Activated naive CD8-positive, alpha-beta T cell treated with anti-CD3 and anti-CD28 coated beads, Interleukin-2, amount 50 U/mL, for 24 hours (primary cell): ENCODE measurements at regions not wholly inside any gene's neighbourhood (a gene's known extent, or its start where the extent isn't known, plus 50 kb on each side); places are given as distances from the start of the nearest gene placed in this dataset.

ENCODE experiments used
- ATAC-seq: fragments of 150-1000 bp; cut with Tn5 transposase; one replicate; pipeline ENCODE4 v1.10.0; 2021
- DNase-seq: peaks from one replicate; pipeline ENCODE4 v3.0.0; 2021
- H3K27ac Mint-ChIP-seq: one replicate; pipeline ENCODE4 v1.8.0; 2021; ENCODE audit warnings: mild to moderate bottlenecking, mixed read lengths
- H3K27me3 Mint-ChIP-seq: one replicate; pipeline ENCODE4 v1.8.0; 2021; ENCODE audit warnings: mixed read lengths
- H3K36me3 Mint-ChIP-seq: one replicate; pipeline ENCODE4 v1.8.0; 2021; ENCODE audit warnings: low read depth, mixed read lengths
- H3K4me1 Mint-ChIP-seq: one replicate; pipeline ENCODE4 v1.8.0; 2021; ENCODE audit warnings: mixed read lengths
- H3K4me3 Mint-ChIP-seq: one replicate; pipeline ENCODE4 v1.8.0; 2021; ENCODE audit warnings: mild to moderate bottlenecking, moderate library complexity, mixed read lengths
- H3K9me3 Mint-ChIP-seq: one replicate; pipeline ENCODE4 v1.8.0; 2021; ENCODE audit warnings: mixed read lengths

- H3K4me1 Mint-ChIP-seq: no peaks in the 10 kb centered on the region
These were observed 180.1 kb upstream of the ESRRG start for GRCh38 chr1:216903382-216903740.

DNA sequence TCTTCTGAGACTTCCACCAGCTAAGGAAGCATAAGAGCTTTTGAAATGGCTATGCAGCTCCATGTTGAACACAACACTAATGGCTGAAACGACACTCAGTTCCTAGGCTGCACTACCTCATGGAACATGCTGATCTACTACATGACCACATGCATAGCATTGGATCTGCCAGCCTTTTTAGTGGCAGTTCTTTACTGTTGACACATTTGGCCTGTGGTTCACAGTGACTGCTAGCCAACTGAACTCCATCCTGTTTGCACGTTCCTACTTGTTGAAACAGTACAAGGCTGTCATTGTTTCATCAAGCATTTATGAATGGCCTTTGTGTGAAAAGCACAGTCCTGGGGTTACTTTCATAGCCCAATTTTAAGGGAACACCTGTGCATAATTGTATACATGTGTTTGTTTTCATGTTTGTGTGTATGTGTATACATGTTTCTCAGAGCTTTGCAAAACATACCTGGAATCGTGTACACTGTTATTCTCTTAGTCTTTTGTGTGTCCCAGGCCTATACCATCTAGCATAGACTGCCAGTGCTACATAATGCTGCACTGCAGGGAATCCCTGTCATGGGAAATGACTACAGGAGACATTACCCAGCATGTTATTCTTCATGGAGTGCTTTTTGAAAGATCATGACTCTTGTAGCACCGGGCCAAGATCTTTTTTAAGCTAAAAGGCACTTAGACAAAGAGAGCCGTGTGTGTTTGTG is 179.6 kb upstream of the ESRRG start:
- Mint-ChIP-seq H3K4me1 (no peaks in the 10 kb centered on the region), H3K4me3 (no peak overlapping the region), H3K36me3 (no peaks in the 10 kb centered on the region), H3K9me3 (peaks cover 6% of the 10 kb centered on the region), H3K27ac (no peak overlapping the region), H3K27me3 (no peaks in the 10 kb centered on the region)
- no peak for DNase-seq
- ATAC-seq: no peak

More at GRCh38 chr1:216903382-216903740, 180.1 kb upstream of the ESRRG start:
- ATAC-seq: no peak
- Mint-ChIP-seq H3K27ac (no peak overlapping the region), H3K9me3 (peaks cover 6% of the 10 kb centered on the region), H3K36me3 (no peaks in the 10 kb centered on the region), H3K27me3 (no peaks in the 10 kb centered on the region), H3K4me3 (no peak overlapping the region)
- no peak for DNase-seq

DNA sequence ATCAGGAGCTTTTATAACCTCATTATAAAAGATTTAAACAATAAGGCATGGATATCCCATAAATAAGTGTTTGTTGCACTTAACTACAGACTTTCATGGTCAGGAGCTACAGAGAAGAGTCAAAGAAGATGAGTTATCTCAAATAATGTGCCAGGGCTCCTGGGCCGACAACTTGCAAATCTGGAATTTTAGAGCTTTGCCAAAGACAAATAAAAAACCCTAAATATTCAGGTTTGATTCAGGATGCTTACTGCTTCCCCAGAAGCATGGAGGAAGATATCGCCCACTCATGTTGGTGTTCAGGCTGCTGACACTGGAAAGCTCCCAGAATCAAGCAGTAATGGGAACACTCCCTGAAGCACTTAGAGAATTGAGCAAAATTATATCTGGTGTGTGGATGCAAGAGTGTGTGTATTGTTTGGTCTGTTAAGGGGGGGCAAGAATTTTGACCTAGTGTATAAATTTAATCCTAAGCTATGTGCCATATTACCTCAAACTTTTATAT is 176.9 kb upstream of the ESRRG start:
- no peak for DNase-seq
- Mint-ChIP-seq H3K9me3 (peaks cover 10% of the 10 kb centered on the region), H3K27me3 (no peaks in the 10 kb centered on the region), H3K27ac (no peak overlapping the region), H3K4me3 (no peak overlapping the region), H3K36me3 (no peaks in the 10 kb centered on the region), H3K4me1 (no peaks in the 10 kb centered on the region)
- ATAC-seq: no peak

DNA sequence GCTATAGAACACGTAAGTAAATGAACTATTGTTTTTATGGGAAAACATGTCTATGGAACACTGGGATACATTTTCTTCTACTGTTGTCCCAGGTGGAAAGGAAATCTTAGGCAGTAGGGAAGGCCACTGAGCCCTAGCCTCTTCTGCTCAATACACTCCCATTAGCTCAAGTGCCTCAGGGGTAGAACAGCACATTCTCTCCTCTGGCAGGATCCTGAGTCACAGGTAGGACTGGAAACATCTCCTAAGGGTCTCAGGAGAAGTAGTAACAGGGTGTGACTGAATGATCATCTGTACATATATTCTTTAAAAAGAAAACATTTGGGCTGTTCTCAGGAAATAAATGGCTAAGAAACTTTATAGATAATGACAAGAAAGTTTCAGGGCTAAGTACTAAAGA is 175.6 kb upstream of the ESRRG start:
- no peak for DNase-seq
- Mint-ChIP-seq H3K36me3 (no peaks in the 10 kb centered on the region), H3K4me1 (no peaks in the 10 kb centered on the region), H3K27ac (no peak overlapping the region), H3K27me3 (no peaks in the 10 kb centered on the region), H3K9me3 (peaks cover 10% of the 10 kb centered on the region), H3K4me3 (no peak overlapping the region)
- ATAC-seq: no peak

DNA sequence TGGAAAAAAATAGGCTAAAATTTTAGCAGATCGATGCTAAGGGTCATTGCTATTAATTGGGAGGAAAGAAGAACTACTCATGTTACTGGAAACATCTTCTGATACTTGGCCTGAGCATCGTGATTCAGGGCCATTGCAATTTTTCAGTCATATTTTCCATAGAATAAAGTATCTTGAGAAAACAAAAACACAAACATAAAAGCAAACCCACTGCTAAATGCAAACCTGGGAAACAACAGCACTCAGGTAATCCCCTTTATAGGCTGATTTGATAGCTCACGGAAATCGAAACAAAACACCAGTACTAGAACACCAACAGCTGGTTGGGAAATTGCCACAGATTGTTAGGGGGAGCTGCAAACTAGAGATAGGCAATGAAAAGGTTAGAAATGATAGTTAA is 172.9 kb upstream of the ESRRG start:
- no peak for DNase-seq
- Mint-ChIP-seq H3K9me3 (peaks cover 14% of the 10 kb centered on the region), H3K27me3 (peaks cover 2% of the 10 kb centered on the region), H3K4me1 (no peaks in the 10 kb centered on the region), H3K4me3 (no peak overlapping the region), H3K36me3 (no peaks in the 10 kb centered on the region), H3K27ac (no peak overlapping the region)
- ATAC-seq: no peak

DNA sequence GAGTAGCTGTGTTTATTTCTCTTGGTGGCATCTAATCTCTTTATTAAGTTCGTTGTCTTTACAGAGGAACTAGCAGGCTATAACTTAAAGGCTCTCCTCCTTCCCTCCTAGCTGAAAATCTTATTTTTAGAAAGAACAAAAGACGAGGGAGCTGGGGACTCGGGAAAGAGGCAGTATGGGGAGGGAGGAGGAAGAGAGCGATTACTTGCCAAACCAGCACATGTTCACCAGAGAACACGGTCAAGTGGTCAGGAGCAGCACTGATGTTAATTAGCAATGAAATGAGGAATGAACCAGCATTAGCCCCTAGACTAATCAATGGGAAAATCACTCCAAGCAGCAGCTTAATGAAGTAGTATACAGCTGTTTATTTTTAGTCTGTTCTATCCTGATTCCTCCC is 171.3 kb upstream of the ESRRG start:
- no peaks in the 10 kb centered on the region for H3K36me3 Mint-ChIP-seq
- H3K27me3 Mint-ChIP-seq: peaks cover 2% of the 10 kb centered on the region
- ATAC-seq: no peak
- no peak overlapping the region for H3K27ac Mint-ChIP-seq
- H3K4me3 Mint-ChIP-seq: no peak overlapping the region
- DNase-seq: no peak
- peaks cover 14% of the 10 kb centered on the region for H3K9me3 Mint-ChIP-seq
- H3K4me1 Mint-ChIP-seq: no peaks in the 10 kb centered on the region

DNA sequence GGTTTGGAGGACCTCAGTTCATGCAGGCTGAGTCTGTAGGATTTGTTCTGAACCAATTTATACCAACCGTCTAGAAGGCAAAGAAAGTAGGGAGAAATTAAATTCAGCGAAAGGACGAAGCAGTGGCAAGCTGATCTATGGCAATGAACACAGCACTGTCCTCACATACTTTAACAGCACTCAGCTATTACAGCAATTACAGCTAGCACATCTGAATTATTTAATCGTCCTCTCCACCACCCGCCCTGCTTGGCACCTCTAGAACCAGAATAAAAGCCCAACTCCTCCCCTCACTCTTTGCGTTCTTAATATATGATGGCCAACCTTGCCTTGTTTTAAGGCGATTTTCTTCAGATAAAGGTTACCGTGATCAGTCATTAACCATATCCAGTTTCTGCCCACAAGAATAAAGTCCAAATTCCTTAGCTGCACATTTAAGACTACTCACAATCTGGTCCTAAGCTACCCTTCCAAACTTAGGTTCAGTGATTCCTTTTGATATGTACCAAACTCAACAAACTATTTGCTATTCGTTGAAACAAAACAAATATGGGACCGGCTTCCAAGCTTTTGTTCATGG is 169.4 kb upstream of the ESRRG start:
- Mint-ChIP-seq H3K27me3 (peaks cover 2% of the 10 kb centered on the region), H3K4me3 (no peak overlapping the region), H3K36me3 (no peaks in the 10 kb centered on the region), H3K4me1 (no peaks in the 10 kb centered on the region), H3K9me3 (peaks cover 8% of the 10 kb centered on the region), H3K27ac (no peak overlapping the region)
- ATAC-seq (no peak), DNase-seq (no peak)

- Mint-ChIP-seq H3K27me3 (peaks cover 2% of the 10 kb centered on the region), H3K4me1 (no peaks in the 10 kb centered on the region), H3K9me3 (peaks cover 4% of the 10 kb centered on the region), H3K27ac (no peak overlapping the region), H3K36me3 (no peaks in the 10 kb centered on the region), H3K4me3 (no peak overlapping the region)
- ATAC-seq (no peak), DNase-seq (no peak)
These were observed 167.6 kb upstream of the ESRRG start for GRCh38 chr1:216890871-216891270.

DNA sequence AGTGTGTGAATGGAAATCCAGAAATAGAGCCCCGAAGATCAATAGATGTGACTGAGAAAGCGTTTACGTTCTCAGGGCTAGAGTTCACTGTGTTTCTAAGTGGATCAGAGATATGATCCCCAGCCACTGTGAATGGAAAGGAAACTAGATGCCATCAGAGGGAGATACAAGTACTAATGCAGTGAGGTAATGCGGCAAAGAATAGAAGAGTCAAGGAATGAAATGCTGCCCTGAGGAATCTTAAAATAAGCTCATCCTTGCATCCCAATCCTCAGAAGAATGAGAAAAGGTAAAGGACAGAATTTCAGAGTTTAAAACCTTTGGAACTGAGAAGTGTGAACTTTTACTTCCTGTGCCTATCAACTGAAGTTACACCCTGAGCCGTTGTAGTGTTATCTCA is 165.5 kb upstream of the ESRRG start:
- Mint-ChIP-seq H3K4me1 (no peaks in the 10 kb centered on the region), H3K36me3 (no peaks in the 10 kb centered on the region), H3K27ac (no peak overlapping the region), H3K27me3 (peaks cover 2% of the 10 kb centered on the region), H3K4me3 (no peak overlapping the region), H3K9me3 (peaks cover 4% of the 10 kb centered on the region)
- no peak for DNase-seq
- no peak for ATAC-seq

- no peak overlapping the region for H3K27ac Mint-ChIP-seq
- ATAC-seq (no peak), DNase-seq (no peak)
- H3K4me3 Mint-ChIP-seq: no peak overlapping the region
- H3K36me3 Mint-ChIP-seq: no peaks in the 10 kb centered on the region
- H3K27me3 Mint-ChIP-seq: peaks cover 2% of the 10 kb centered on the region
- no peaks in the 10 kb centered on the region for H3K4me1 Mint-ChIP-seq
- peaks cover 4% of the 10 kb centered on the region for H3K9me3 Mint-ChIP-seq
These were observed 163.8 kb upstream of the ESRRG start for GRCh38 chr1:216887032-216887431.

DNA sequence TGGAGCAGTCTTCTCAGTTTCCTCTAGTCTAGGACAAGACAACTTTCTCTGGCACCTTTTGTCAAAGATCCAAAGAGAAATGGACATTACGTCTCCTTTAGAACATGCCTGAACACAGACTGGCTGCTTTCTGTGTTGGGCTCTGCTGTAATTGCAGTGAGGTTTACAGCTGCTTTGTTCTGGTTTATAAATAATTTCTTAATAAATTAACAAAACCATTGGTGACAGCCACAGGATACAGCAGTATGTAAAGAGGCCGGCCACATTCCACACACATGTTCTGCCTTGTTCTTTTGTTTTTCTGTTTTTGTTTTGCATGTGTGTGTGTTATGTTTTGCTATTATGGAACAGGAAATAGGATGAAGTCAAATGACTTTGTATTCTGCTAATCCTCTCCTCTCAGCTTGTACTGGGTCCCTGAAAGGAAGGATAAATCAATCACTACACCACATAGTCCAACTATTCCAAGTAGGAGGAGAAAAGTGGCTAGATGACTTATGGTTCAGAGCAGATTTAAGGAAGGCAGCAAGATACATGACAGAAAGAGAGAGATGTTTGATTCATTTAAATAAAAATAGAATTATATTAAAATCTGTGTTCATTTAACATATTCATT is 161.5 kb upstream of the ESRRG start:
- ATAC-seq (no peak), DNase-seq (no peak)
- no peaks in the 10 kb centered on the region for H3K36me3 Mint-ChIP-seq
- H3K27me3 Mint-ChIP-seq: no peaks in the 10 kb centered on the region
- no peaks in the 10 kb centered on the region for H3K4me1 Mint-ChIP-seq
- no peak overlapping the region for H3K27ac Mint-ChIP-seq
- H3K4me3 Mint-ChIP-seq: no peak overlapping the region
- no peaks in the 10 kb centered on the region for H3K9me3 Mint-ChIP-seq

- H3K4me1 Mint-ChIP-seq: no peaks in the 10 kb centered on the region
- no peak overlapping the region for H3K27ac Mint-ChIP-seq
- no peaks in the 10 kb centered on the region for H3K36me3 Mint-ChIP-seq
- DNase-seq (no peak), ATAC-seq (no peak)
- no peak overlapping the region for H3K4me3 Mint-ChIP-seq
- H3K9me3 Mint-ChIP-seq: no peaks in the 10 kb centered on the region
- H3K27me3 Mint-ChIP-seq: no peaks in the 10 kb centered on the region
These were observed 160.3 kb upstream of the ESRRG start for GRCh38 chr1:216883518-216883917.

GRCh38 chr1:216881695-216882094 is 158.5 kb upstream of the ESRRG start:
- H3K9me3 Mint-ChIP-seq: no peaks in the 10 kb centered on the region
- H3K36me3 Mint-ChIP-seq: no peaks in the 10 kb centered on the region
- no peaks in the 10 kb centered on the region for H3K27me3 Mint-ChIP-seq
- DNase-seq (no peak), ATAC-seq (no peak)
- no peak overlapping the region for H3K4me3 Mint-ChIP-seq
- no peak overlapping the region for H3K27ac Mint-ChIP-seq
- no peaks in the 10 kb centered on the region for H3K4me1 Mint-ChIP-seq

DNA sequence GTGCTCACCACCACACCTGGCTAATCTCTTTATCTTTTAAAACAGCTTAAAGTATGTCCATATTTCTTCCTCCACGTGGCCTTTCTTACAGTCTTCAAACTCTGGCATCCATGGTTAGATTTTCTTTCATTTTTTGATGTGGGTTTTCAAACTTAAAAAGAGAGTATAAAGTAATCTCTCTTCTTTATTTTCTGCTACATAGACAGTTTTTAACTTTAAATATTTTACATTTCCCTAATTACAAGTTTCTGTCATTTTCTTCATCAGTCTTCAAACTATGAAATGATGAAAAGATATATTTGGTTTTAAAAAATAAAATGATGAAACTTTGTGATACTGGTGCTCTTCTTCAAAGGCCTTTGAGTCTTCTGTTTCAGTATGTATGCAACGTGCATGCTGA is 143.5 kb upstream of the ESRRG start:
- DNase-seq (no peak), ATAC-seq (no peak)
- Mint-ChIP-seq H3K27me3 (no peaks in the 10 kb centered on the region), H3K36me3 (no peaks in the 10 kb centered on the region), H3K27ac (no peak overlapping the region), H3K4me3 (no peak overlapping the region), H3K9me3 (no peaks in the 10 kb centered on the region), H3K4me1 (no peaks in the 10 kb centered on the region)

DNA sequence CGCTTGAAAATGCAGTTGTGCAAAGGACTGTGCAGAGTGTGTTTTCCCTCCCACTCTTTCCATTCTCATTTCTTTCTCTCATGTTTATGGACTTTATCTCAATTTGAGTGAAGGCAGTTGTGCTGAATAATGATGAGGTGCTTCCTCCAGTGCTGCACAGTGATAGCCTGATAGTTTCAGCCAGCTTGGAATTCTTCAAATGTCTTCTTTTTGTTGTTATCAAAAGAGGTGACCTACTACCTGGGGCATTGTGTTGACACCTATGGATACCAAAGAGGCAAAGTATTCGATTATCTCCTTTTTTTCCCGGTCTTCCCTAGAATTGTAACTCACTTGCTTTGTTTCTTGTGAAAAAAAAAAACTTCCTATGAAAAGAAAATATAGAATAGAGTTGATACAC is 132.6 kb upstream of the ESRRG start:
- H3K36me3 Mint-ChIP-seq: no peaks in the 10 kb centered on the region
- no peak overlapping the region for H3K4me3 Mint-ChIP-seq
- no peaks in the 10 kb centered on the region for H3K4me1 Mint-ChIP-seq
- H3K9me3 Mint-ChIP-seq: peaks cover 9% of the 10 kb centered on the region
- H3K27ac Mint-ChIP-seq: no peak overlapping the region
- DNase-seq: no peak
- H3K27me3 Mint-ChIP-seq: no peaks in the 10 kb centered on the region
- ATAC-seq: no peak
